GM12878 (cell line): ENCODE measurements at regions not wholly inside any gene's neighbourhood (a gene's known extent, or its start where the extent isn't known, plus 50 kb on each side); places are given as distances from the start of the nearest gene placed in this dataset.

Experiments
- ATAC-seq: fragments of 200-7000 bp; cut with Tn5 transposase; 3 replicates; pipeline ENCODE4 v1.9.1; 2020; ENCODE audit warnings: mild to moderate bottlenecking, moderate library complexity
- BruUV-seq: library from RNA; stranded (reverse); fragments of 400-500 nt; replicated peaks from 2 replicates; lab custom pipeline; 2021; lab: Mats Ljungman, UMichigan
- CTCF ChIA-PET: fragments of 300-600 bp; sonication (Branson Sonifier 250); formaldehyde crosslinking; extraction: SDS; loops from one replicate; lab custom pipeline; 2021; ENCODE audit warnings: inconsistent platforms; lab: Yijun Ruan, JAX
- POLR2A ChIA-PET: fragments of 350-600 bp; formaldehyde crosslinking; extraction: SDS; loops from one replicate; lab custom pipeline; 2021; ENCODE audit warnings: inconsistent platforms; lab: Charles Lee
- RAD21 ChIA-PET: fragments of 300-600 bp; sonication (Branson Sonifier 250); formaldehyde crosslinking; loops from one replicate; lab custom pipeline; 2023; ENCODE audit warnings: antibody characterized with exemption; ENCODE audit not compliant: unreplicated experiment; lab: Charles Lee
- SMC1A ChIA-PET: fragments of 300-600 bp; sonication (Branson Sonifier 250); formaldehyde crosslinking; loops from one replicate; lab custom pipeline; 2023; ENCODE audit not compliant: unreplicated experiment, uncharacterized antibody; lab: Charles Lee
- DNase-seq: peaks from one replicate; pipeline ENCODE4 v3.0.0-alpha.2; 2011; ENCODE audit warnings: low read depth, low spot score
- FAIRE-seq: peaks from 3 replicates; lab custom pipeline; 2011; peaks lifted over from hg19 to GRCh38; lab: Jason Lieb, UNC
- H2AFZ ChIP-seq: 2 replicates; pipeline ENCODE4 v1.6.0; 2011; ENCODE audit warnings: low read depth, low read length, control low read depth; ENCODE audit not compliant: control insufficient read depth
- H3K27ac ChIP-seq: 2 replicates; pipeline ENCODE4 v1.5.1; 2011; ENCODE audit warnings: control low read depth; ENCODE audit not compliant: control insufficient read depth, insufficient read depth
- H3K27me3 ChIP-seq, 2 experiments: replicated peaks in 1 of 2; 2 replicates each; pipeline versions ENCODE4 v1.6.0 to v1.6.1; 2011; ENCODE audit warnings: low read length in 1 of 2; ENCODE audit not compliant: control insufficient read depth in 2 of 2, insufficient read depth in 2 of 2
- H3K36me3 ChIP-seq, 2 experiments: 2 replicates each; pipeline ENCODE4 v1.5.1; 2011; ENCODE audit warnings: low read length in 1 of 2; ENCODE audit not compliant: control insufficient read depth in 2 of 2, insufficient read depth in 2 of 2
- H3K4me1 ChIP-seq: 2 replicates; pipeline ENCODE4 v1.6.1; 2011; ENCODE audit warnings: mild to moderate bottlenecking, low read length, moderate library complexity, mixed read lengths; ENCODE audit not compliant: control insufficient read depth, insufficient read depth
- H3K4me2 ChIP-seq: 2 replicates; pipeline ENCODE4 v1.6.0; 2011; ENCODE audit warnings: control low read depth; ENCODE audit not compliant: control insufficient read depth, insufficient read depth
- H3K4me3 ChIP-seq: fragments of 200-600 bp; sonication (generic); 2 replicates; pipeline ENCODE4 v1.5.1; 2016
- H3K79me2 ChIP-seq: 2 replicates; pipeline ENCODE4 v1.6.0; 2011; ENCODE audit warnings: low read length; ENCODE audit not compliant: control insufficient read depth, insufficient read depth
- H3K9ac ChIP-seq: 2 replicates; pipeline ENCODE4 v1.8.0; 2011; ENCODE audit warnings: low read length, control low read depth, mixed read lengths; ENCODE audit not compliant: control insufficient read depth, insufficient read depth
- H3K9me3 ChIP-seq: replicated peaks from 3 replicates; pipeline ENCODE4 v1.5.1; 2011; ENCODE audit warnings: mild to moderate bottlenecking, low read length; ENCODE audit not compliant: control insufficient read depth, insufficient read depth
- H4K20me1 ChIP-seq: 2 replicates; pipeline ENCODE4 v1.6.0; 2011; ENCODE audit not compliant: control insufficient read depth, insufficient read depth
- CBX5 ChIP-seq: sonication (generic); IDR thresholded peaks from 2 replicates; pipeline ENCODE4 v1.6.1; 2016; ENCODE audit warnings: low read depth, moderate library complexity, mild to moderate bottlenecking, inconsistent platforms
- EP300 ChIP-seq, 2 experiments: fragments of 150-350 bp in 1 of 2; IDR thresholded peaks; 2 replicates each; pipeline ENCODE4 v1.6.1; 2011 to 2012; ENCODE audit warnings: low read depth in 2 of 2, low read length in 2 of 2, borderline replicate concordance in 1 of 2, improper control_type of control experiment in 1 of 2, inconsistent platforms in 1 of 2; ENCODE audit not compliant: control insufficient read depth in 1 of 2
- ESRRA ChIP-seq: IDR thresholded peaks from 2 replicates; pipeline ENCODE4 v1.6.1; 2012; ENCODE audit warnings: mild to moderate bottlenecking, low read length, improper control_type of control experiment
- FOS ChIP-seq: IDR thresholded peaks from 3 replicates; pipeline ENCODE4 v1.6.1; 2011; ENCODE audit warnings: borderline replicate concordance; ENCODE audit not compliant: insufficient read length; ENCODE audit errors: extremely low read depth
- HDAC2 ChIP-seq: fragments of 200-600 bp; sonication (generic); IDR thresholded peaks from 2 replicates; pipeline ENCODE4 v1.6.1; 2017
- NR2F1 ChIP-seq: fragments of 450-650 bp; conservative IDR thresholded peaks from 2 replicates; pipeline ENCODE4 v1.6.1; 2017; ENCODE audit warnings: mild to moderate bottlenecking
- RELA ChIP-seq: fragments of 450-650 bp; IDR thresholded peaks from 2 replicates; pipeline ENCODE4 v1.8.0; 2014; ENCODE audit warnings: borderline replicate concordance; ENCODE audit not compliant: partially characterized antibody
- SMARCA5 ChIP-seq: fragments of 450-650 bp; IDR thresholded peaks from 2 replicates; pipeline ENCODE4 v1.6.1; 2017; ENCODE audit warnings: mild to moderate bottlenecking
- SPI1 ChIP-seq: IDR thresholded peaks from 2 replicates; pipeline ENCODE4 v1.6.1; 2011; ENCODE audit warnings: low read depth, mild to moderate bottlenecking, low read length, moderate library complexity, borderline replicate concordance; ENCODE audit not compliant: insufficient read depth
- STAT1 ChIP-seq: fragments of 450-650 bp; conservative IDR thresholded peaks from 2 replicates; pipeline ENCODE4 v1.6.1; 2014; ENCODE audit warnings: antibody characterized with exemption, mild to moderate bottlenecking
- TARDBP ChIP-seq: IDR thresholded peaks from 2 replicates; pipeline ENCODE4 v1.6.1; 2016; ENCODE audit warnings: borderline replicate concordance
- WGBS: methylation state at CpG from one replicate; pipeline ENCODE4 v1.1.6; 2016; ENCODE audit warnings: low lambda C conversion rate; ENCODE audit not compliant: insufficient replicate concordance, insufficient coverage; ENCODE audit errors: missing lambda C conversion rate; 5-methylcytosine and 5-hydroxymethylcytosine counted together
- in situ Hi-C: fragments of 300-500 bp; cut with MboI; formaldehyde crosslinking; loops from 9 replicates; pipeline ENCODE4 v1.14.3; 2018; ENCODE audit warnings: mixed read lengths
- intact Hi-C: fragments of 100-400 bp; cut with micrococcal nuclease; formaldehyde crosslinking; loops from one replicate; pipeline ENCODE4 v1.14.2; 2022; ENCODE audit not compliant: unreplicated experiment
- TF ChIP-seq, protein P1 (sequence below): fragments of 450-650 bp; IDR thresholded peaks from 2 replicates; pipeline ENCODE4 v1.6.1; 2017; ENCODE audit warnings: antibody characterized with exemption, mild to moderate bottlenecking, moderate library complexity
- TF ChIP-seq, protein P2 (sequence below): fragments of 450-650 bp; IDR thresholded peaks from 2 replicates; pipeline ENCODE4 v1.6.1; 2017; ENCODE audit warnings: mild to moderate bottlenecking
- TF ChIP-seq, protein P3 (sequence below): IDR thresholded peaks from 2 replicates; pipeline ENCODE4 v1.6.1; 2011; ENCODE audit warnings: low read depth, mild to moderate bottlenecking, low read length, moderate library complexity, borderline replicate concordance; ENCODE audit errors: extremely low read depth

DNA sequence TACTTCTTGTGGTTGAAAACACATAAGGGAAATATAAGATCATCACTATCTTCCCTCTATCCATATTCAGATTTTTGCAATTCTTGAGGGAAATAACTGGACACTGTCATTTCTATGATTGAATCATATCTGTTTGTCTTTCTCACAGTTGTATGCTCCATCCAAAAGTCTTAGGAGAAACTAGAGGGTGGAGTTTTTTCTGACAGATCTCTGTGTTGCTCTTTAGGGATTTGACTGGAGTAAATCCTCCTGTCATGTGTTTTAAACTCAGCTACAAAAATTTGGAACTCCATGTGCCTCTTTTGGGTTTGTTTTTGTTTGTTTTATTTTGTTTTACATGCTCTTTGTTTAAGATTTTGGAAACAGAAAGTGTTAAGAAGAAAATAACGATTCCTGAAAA, 136.5 kb downstream of the SPATA18 start:
- 0% methylated on average over 1 of the region's 1 CpG for WGBS
- ChIA-PET POLR2A (no interaction called here), RAD21 (no interaction called here), SMC1A (no interaction called here), CTCF (no interaction called here)
- TF ChIP-seq, protein P1, sequence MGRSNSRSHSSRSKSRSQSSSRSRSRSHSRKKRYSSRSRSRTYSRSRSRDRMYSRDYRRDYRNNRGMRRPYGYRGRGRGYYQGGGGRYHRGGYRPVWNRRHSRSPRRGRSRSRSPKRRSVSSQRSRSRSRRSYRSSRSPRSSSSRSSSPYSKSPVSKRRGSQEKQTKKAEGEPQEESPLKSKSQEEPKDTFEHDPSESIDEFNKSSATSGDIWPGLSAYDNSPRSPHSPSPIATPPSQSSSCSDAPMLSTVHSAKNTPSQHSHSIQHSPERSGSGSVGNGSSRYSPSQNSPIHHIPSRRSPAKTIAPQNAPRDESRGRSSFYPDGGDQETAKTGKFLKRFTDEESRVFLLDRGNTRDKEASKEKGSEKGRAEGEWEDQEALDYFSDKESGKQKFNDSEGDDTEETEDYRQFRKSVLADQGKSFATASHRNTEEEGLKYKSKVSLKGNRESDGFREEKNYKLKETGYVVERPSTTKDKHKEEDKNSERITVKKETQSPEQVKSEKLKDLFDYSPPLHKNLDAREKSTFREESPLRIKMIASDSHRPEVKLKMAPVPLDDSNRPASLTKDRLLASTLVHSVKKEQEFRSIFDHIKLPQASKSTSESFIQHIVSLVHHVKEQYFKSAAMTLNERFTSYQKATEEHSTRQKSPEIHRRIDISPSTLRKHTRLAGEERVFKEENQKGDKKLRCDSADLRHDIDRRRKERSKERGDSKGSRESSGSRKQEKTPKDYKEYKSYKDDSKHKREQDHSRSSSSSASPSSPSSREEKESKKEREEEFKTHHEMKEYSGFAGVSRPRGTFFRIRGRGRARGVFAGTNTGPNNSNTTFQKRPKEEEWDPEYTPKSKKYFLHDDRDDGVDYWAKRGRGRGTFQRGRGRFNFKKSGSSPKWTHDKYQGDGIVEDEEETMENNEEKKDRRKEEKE = no peak
- TF ChIP-seq FOS (no peak), SMARCA5 (no peak), ESRRA (no peak), SPI1 (no peak), NR2F1 (no peak), STAT1 (no peak), EP300 (IDR thresholded peaks at IDR 0.05; ENCODE audit: borderline replicate concordance in 1 of 2, control insufficient read depth in 1 of 2, low read depth in 2 of 2, low read length in 2 of 2) (no peak), CBX5 (no peak), HDAC2 (no peak), RELA (no peak), TARDBP (no peak)
- TF ChIP-seq, protein P2, sequence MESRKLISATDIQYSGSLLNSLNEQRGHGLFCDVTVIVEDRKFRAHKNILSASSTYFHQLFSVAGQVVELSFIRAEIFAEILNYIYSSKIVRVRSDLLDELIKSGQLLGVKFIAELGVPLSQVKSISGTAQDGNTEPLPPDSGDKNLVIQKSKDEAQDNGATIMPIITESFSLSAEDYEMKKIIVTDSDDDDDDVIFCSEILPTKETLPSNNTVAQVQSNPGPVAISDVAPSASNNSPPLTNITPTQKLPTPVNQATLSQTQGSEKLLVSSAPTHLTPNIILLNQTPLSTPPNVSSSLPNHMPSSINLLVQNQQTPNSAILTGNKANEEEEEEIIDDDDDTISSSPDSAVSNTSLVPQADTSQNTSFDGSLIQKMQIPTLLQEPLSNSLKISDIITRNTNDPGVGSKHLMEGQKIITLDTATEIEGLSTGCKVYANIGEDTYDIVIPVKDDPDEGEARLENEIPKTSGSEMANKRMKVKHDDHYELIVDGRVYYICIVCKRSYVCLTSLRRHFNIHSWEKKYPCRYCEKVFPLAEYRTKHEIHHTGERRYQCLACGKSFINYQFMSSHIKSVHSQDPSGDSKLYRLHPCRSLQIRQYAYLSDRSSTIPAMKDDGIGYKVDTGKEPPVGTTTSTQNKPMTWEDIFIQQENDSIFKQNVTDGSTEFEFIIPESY = no peak
- TF ChIP-seq, protein P3, sequence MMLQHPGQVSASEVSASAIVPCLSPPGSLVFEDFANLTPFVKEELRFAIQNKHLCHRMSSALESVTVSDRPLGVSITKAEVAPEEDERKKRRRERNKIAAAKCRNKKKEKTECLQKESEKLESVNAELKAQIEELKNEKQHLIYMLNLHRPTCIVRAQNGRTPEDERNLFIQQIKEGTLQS = no peak
- H3K9ac ChIP-seq = no peak overlapping the region
- no peak overlapping the region for H3K4me2 ChIP-seq
- no peaks in the 10 kb centered on the region for H3K79me2 ChIP-seq
- no peak overlapping the region for H3K27ac ChIP-seq
- H3K36me3 ChIP-seq = no peaks in the 10 kb centered on the region
- intact Hi-C loops = no loop called here
- no peak overlapping the region for H2AFZ ChIP-seq
- no peak for FAIRE-seq
- in situ Hi-C loops = no loop called here
- H3K9me3 ChIP-seq = no peaks in the 10 kb centered on the region
- no peak for ATAC-seq
- no peak for DNase-seq
- H3K4me3 ChIP-seq = no peak overlapping the region
- no peaks in the 10 kb centered on the region for H3K4me1 ChIP-seq
- H4K20me1 ChIP-seq = no peaks in the 10 kb centered on the region
- H3K27me3 ChIP-seq = no peaks in the 10 kb centered on the region
- BruUV-seq = no TSS peak
